Endodermal cell (in vitro differentiated cells): ENCODE measurements at regions not wholly inside any gene's neighbourhood (a gene's known extent, or its start where the extent isn't known, plus 50 kb on each side); places are given as distances from the start of the nearest gene placed in this dataset.

Experiments
- DNase-seq: peaks from one replicate; pipeline ENCODE4 v3.0.0-alpha.2; 2017
- H3K27ac ChIP-seq: 2 replicates; pipeline ENCODE4 v1.5.1; 2013; ENCODE audit warnings: mild to moderate bottlenecking, low read depth, low read length, moderate library complexity
- H3K27me3 ChIP-seq: 2 replicates; pipeline ENCODE4 v1.6.1; 2013; ENCODE audit warnings: mild to moderate bottlenecking, low read length, moderate library complexity; ENCODE audit not compliant: insufficient read depth, control insufficient read depth, poor library complexity, severe bottlenecking
- H3K36me3 ChIP-seq: 2 replicates; pipeline ENCODE4 v1.7.0; 2013; ENCODE audit warnings: mild to moderate bottlenecking, low read length, moderate library complexity; ENCODE audit not compliant: control insufficient read depth, insufficient read depth
- H3K4me1 ChIP-seq: one replicate; pipeline ENCODE4 v1.7.0; 2013; ENCODE audit warnings: low read length; ENCODE audit not compliant: control insufficient read depth, insufficient read depth
- H3K4me3 ChIP-seq: 2 replicates; pipeline ENCODE4 v1.5.1; 2013; ENCODE audit warnings: mild to moderate bottlenecking, low read length, moderate library complexity
- H3K9ac ChIP-seq: 2 replicates; pipeline ENCODE4 v1.6.1; 2013; ENCODE audit warnings: mild to moderate bottlenecking, low read length, moderate library complexity; ENCODE audit not compliant: poor library complexity, severe bottlenecking; ENCODE audit errors: extremely low read depth
- H3K9me3 ChIP-seq: 2 replicates; pipeline ENCODE4 v1.6.1; 2013; ENCODE audit warnings: mild to moderate bottlenecking, low read length, moderate library complexity; ENCODE audit not compliant: control insufficient read depth
- H3K27ac Mint-ChIP-seq: 2 replicates; pipeline ENCODE4 v1.8.0; 2020; ENCODE audit warnings: mixed read lengths
- H3K27me3 Mint-ChIP-seq: 2 replicates; pipeline ENCODE4 v1.8.0; 2021; ENCODE audit warnings: mild to moderate bottlenecking, mixed read lengths; ENCODE audit not compliant: insufficient read depth
- H3K36me3 Mint-ChIP-seq: 2 replicates; pipeline ENCODE4 v1.8.0; 2020; ENCODE audit warnings: low read depth, mixed read lengths
- H3K4me1 Mint-ChIP-seq: 2 replicates; pipeline ENCODE4 v1.8.0; 2020; ENCODE audit warnings: mixed read lengths
- H3K4me3 Mint-ChIP-seq: 2 replicates; pipeline ENCODE4 v1.8.0; 2020; ENCODE audit warnings: mild to moderate bottlenecking, moderate library complexity, mixed read lengths
- H3K9me3 Mint-ChIP-seq: 2 replicates; pipeline ENCODE4 v1.8.0; 2020; ENCODE audit warnings: mild to moderate bottlenecking, mixed read lengths
- CTCF ChIP-seq: fragments of 200-600 bp; sonication (generic); conservative IDR thresholded peaks from 2 replicates; pipeline ENCODE4 v1.5.0; 2021; ENCODE audit warnings: antibody characterized with exemption, mild to moderate bottlenecking
- WGBS, 2 experiments: methylation state at CpG; one replicate each; pipeline versions ENCODE4 v1.1.5 to v1.1.7; 2013; ENCODE audit warnings: missing lambda C conversion rate in 2 of 2, mixed read lengths in 1 of 2; ENCODE audit not compliant: insufficient coverage in 1 of 2, insufficient read length in 1 of 2; 5-methylcytosine and 5-hydroxymethylcytosine counted together

GRCh38 chr2:45272549-45273265 is 263.5 kb upstream of the SIX2 start:
- Mint-ChIP-seq H3K27me3 (peaks cover 17% of the 10 kb centered on the region), H3K4me3 (no peak overlapping the region), H3K27ac (no peak overlapping the region), H3K36me3 (no peaks in the 10 kb centered on the region), H3K9me3 (no peaks in the 10 kb centered on the region), H3K4me1 (peaks cover 25% of the 10 kb centered on the region)
- Histone ChIP-seq H3K36me3 (no peaks in the 10 kb centered on the region), H3K9me3 (no peaks in the 10 kb centered on the region), H3K27ac (no peak overlapping the region), H3K9ac (no peak overlapping the region), H3K27me3 (peaks cover 13% of the 10 kb centered on the region), H3K4me3 (no peak overlapping the region), H3K4me1 (no peaks in the 10 kb centered on the region)
- TF ChIP-seq CTCF, result no peak
- WGBS, 2 experiments, result 94% methylated on average over 2 of the region's 2 CpGs; no CpG with 5 or more reads in 1 of the 2 experiments
- no peak for DNase-seq

DNA sequence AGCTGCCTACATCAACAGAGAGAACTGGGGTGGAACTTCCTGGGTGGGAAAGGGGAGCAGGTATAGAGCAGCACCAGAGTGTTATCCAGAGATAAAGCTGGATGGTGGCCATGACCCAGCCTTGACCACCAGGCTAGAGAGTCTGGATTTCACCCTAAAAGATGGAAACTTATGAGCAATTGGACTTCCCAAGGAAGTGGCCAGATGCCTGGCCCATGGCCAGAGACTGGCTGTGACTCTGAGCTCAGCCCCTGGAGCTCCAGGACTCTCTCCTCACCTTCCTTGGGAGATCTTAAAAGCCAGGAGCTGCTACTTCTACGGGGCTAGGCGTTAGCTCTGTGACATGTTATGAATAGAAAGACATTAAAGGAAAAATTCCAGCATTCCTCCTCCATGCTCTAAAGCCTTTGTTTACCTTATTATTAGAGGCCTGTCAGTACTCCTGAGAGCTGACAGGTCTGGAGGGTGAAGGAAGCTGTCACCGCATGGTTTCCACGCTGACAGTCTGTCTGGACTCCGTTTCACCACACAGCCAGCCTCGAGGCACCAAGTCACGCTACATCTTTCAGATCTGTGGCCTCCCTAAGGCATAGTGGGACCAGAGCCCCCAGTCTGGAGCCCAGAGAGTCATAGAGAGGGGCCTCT is 260.0 kb upstream of the SIX2 start:
- Histone ChIP-seq H3K36me3 (no peaks in the 10 kb centered on the region), H3K27ac (no peak overlapping the region), H3K4me3 (no peak overlapping the region), H3K27me3 (peaks cover 7% of the 10 kb centered on the region), H3K4me1 (no peaks in the 10 kb centered on the region), H3K9ac (no peak overlapping the region), H3K9me3 (no peaks in the 10 kb centered on the region)
- H3K4me1 Mint-ChIP-seq, result peaks cover 11% of the 10 kb centered on the region
- no peaks in the 10 kb centered on the region for H3K36me3 Mint-ChIP-seq
- TF ChIP-seq CTCF, result no peak
- H3K27me3 Mint-ChIP-seq, result peaks cover 15% of the 10 kb centered on the region
- peaks cover 1% of the 10 kb centered on the region for H3K9me3 Mint-ChIP-seq
- 83 to 92% methylated on average over 5 to 7 of the region's 7 CpGs for WGBS, 2 experiments
- H3K27ac Mint-ChIP-seq, result no peak overlapping the region
- H3K4me3 Mint-ChIP-seq, result no peak overlapping the region
- DNase-seq, result peak; percentile 7

DNA sequence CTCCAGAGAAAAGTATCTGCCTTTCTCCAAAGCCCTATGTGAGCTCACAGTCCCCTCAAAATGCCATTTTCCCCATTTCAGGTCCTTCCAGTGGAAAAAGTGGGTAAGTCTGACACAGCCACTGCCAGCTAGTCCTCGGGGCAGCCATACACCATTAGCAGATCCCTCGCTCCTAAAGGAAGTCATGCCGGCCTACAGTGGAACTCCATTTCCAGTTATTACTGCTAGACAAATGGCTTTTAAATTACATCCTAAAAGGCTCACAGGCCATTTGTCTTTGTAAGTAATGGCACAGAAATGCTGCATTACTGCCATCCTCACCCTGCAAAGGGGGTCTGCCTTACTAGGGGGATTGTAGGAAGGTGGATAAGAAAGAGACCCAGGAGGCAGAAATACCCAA is 259.4 kb upstream of the SIX2 start:
- peak; percentile 10 for DNase-seq
- Histone ChIP-seq H3K9me3 (no peaks in the 10 kb centered on the region), H3K27me3 (peaks cover 7% of the 10 kb centered on the region), H3K27ac (no peak overlapping the region), H3K4me3 (no peak overlapping the region), H3K4me1 (no peaks in the 10 kb centered on the region), H3K9ac (no peak overlapping the region), H3K36me3 (no peaks in the 10 kb centered on the region)
- Mint-ChIP-seq H3K36me3 (no peaks in the 10 kb centered on the region), H3K27ac (no peak overlapping the region), H3K27me3 (peaks cover 15% of the 10 kb centered on the region), H3K9me3 (peaks cover 1% of the 10 kb centered on the region), H3K4me1 (peaks cover 6% of the 10 kb centered on the region), H3K4me3 (no peak overlapping the region)
- no peak for TF ChIP-seq CTCF
- WGBS, 2 experiments, result 88 to 100% methylated on average over 3 of the region's 3 CpGs
